Smooth muscle cell (in vitro differentiated cells): ENCODE measurements at regions not wholly inside any gene's neighbourhood (a gene's known extent, or its start where the extent isn't known, plus 50 kb on each side); places are given as distances from the start of the nearest gene placed in this dataset.
"Not testable (repeated sequence)": the region's sequence is repeated elsewhere in the genome, so short reads cannot be mapped to it uniquely, and the experiment has no call there.

Experiments
- DNase-seq: peaks from one replicate; lab custom pipeline; 2025; ENCODE audit not compliant: unreplicated experiment; lab: John Stamatoyannopoulos, UW
- H2AFZ ChIP-seq: fragments of 200-600 bp; sonication (generic); 2 replicates; pipeline ENCODE4 v1.6.0; 2016; ENCODE audit warnings: antibody characterized with exemption, low read depth, mild to moderate bottlenecking
- H3F3A ChIP-seq: fragments of 200-600 bp; sonication (generic); 2 replicates; pipeline ENCODE4 v1.6.0; 2017; ENCODE audit warnings: antibody characterized with exemption, low read depth
- H3K27ac ChIP-seq: fragments of 200-600 bp; sonication (generic); 2 replicates; pipeline ENCODE4 v1.5.1; 2016; ENCODE audit warnings: low read depth, mild to moderate bottlenecking
- H3K27me3 ChIP-seq: fragments of 200-600 bp; sonication (generic); 2 replicates; pipeline ENCODE4 v1.6.1; 2016; ENCODE audit warnings: low read depth, mild to moderate bottlenecking
- H3K36me3 ChIP-seq: fragments of 200-600 bp; sonication (generic); 2 replicates; pipeline ENCODE4 v1.5.1; 2016; ENCODE audit warnings: low read depth
- H3K4me1 ChIP-seq: fragments of 200-600 bp; sonication (generic); 2 replicates; pipeline ENCODE4 v1.5.1; 2016; ENCODE audit warnings: low read depth
- H3K4me2 ChIP-seq: fragments of 200-600 bp; sonication (generic); 2 replicates; pipeline ENCODE4 v1.6.0; 2016; ENCODE audit warnings: mild to moderate bottlenecking
- H3K4me3 ChIP-seq: fragments of 200-600 bp; sonication (generic); 2 replicates; pipeline ENCODE4 v1.5.1; 2016; ENCODE audit warnings: mild to moderate bottlenecking
- H3K79me2 ChIP-seq: fragments of 200-600 bp; sonication (generic); 2 replicates; pipeline ENCODE4 v1.6.0; 2016; ENCODE audit warnings: low read depth, mild to moderate bottlenecking
- H3K9ac ChIP-seq: fragments of 200-600 bp; sonication (generic); 2 replicates; pipeline ENCODE4 v1.6.0; 2016; ENCODE audit warnings: low read depth
- H3K9me3 ChIP-seq: fragments of 200-600 bp; sonication (generic); replicated peaks from 2 replicates; pipeline ENCODE4 v1.5.1; 2016; ENCODE audit warnings: low read depth
- H4K20me1 ChIP-seq: fragments of 200-600 bp; sonication (generic); 2 replicates; pipeline ENCODE4 v1.6.0; 2016; ENCODE audit warnings: low read depth
- CTCF ChIP-seq: fragments of 200-600 bp; sonication (generic); IDR thresholded peaks from 2 replicates; pipeline ENCODE4 v1.5.1; 2017; ENCODE audit warnings: borderline replicate concordance, mild to moderate bottlenecking, antibody characterized with exemption; ENCODE audit not compliant: insufficient read depth, poor library complexity, severe bottlenecking
- WGBS: methylation state at CpG from one replicate; pipeline ENCODE4 v1.1.7; 2016; ENCODE audit warnings: low lambda C conversion rate; 5-methylcytosine and 5-hydroxymethylcytosine counted together

- Histone ChIP-seq H3K27ac (no peak overlapping the region), H3K4me1 (no peaks in the 10 kb centered on the region), H3K36me3 (no peaks in the 10 kb centered on the region), H3K9me3 (no peaks in the 10 kb centered on the region), H4K20me1 (no peaks in the 10 kb centered on the region), H3K27me3 (no peaks in the 10 kb centered on the region), H2AFZ (no peak overlapping the region), H3F3A (no peaks in the 10 kb centered on the region), H3K4me3 (no peak overlapping the region), H3K4me2 (no peak overlapping the region), H3K9ac (no peak overlapping the region), H3K79me2 (no peaks in the 10 kb centered on the region)
- 92% methylated on average over 14 of the region's 14 CpGs for WGBS
- no peak for TF ChIP-seq CTCF
- no peak for DNase-seq
These were observed 139.9 kb upstream of the CDYL start for GRCh38 chr6:4636191-4636880.

DNA sequence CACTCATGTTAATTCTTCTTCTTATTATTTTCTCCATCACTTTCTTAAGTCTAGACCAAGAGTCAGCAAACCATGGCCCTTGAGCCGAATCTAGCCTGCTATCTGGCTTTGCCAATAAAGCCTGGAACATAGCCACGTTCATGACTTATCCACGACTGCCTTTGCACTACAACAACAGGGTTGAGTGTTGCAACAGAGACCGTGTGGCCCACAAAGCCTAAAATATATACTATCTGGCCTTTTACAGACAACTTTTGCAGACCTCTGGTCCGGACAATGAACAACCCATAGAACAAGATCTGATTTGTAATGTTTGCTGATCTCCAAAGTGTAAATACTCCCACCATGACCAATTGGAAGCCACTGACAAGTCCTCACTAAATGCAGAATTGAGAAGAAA, 140.5 kb upstream of the CDYL start:
- no peak overlapping the region for H3K4me2 ChIP-seq
- H3F3A ChIP-seq, result no peaks in the 10 kb centered on the region
- H3K4me3 ChIP-seq, result no peak overlapping the region
- no peaks in the 10 kb centered on the region for H4K20me1 ChIP-seq
- no peak overlapping the region for H3K9ac ChIP-seq
- H3K79me2 ChIP-seq, result no peaks in the 10 kb centered on the region
- 84% methylated on average over 5 of the region's 5 CpGs for WGBS
- H3K9me3 ChIP-seq, result no peaks in the 10 kb centered on the region
- no peaks in the 10 kb centered on the region for H3K36me3 ChIP-seq
- H2AFZ ChIP-seq, result no peak overlapping the region
- no peak overlapping the region for H3K27ac ChIP-seq
- no peak for TF ChIP-seq CTCF
- no peak for DNase-seq
- H3K4me1 ChIP-seq, result no peaks in the 10 kb centered on the region
- no peaks in the 10 kb centered on the region for H3K27me3 ChIP-seq

DNA sequence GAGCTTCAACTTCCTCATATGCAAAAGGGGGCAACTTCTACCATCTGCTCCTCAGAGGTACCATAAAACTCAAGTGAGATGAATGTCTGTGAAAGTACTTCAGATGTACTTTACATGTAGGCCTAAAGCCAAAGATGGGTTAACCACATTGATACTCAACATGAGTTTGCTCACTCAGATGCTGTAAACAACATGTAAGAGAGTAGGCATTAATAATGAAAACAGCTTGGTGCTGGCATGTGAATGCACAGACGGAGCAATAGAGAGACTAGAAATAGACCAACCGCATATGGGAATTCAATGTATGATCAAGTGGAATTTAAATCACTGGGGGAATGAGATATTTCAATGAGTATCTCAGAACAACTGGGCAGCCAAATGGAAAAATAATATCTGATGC, 143.8 kb upstream of the CDYL start:
- 89% methylated on average over 2 of the region's 2 CpGs for WGBS
- H3K36me3 ChIP-seq, result no peaks in the 10 kb centered on the region

GRCh38 chr6:4629789-4630188, 146.4 kb upstream of the CDYL start:
- not testable (repeated sequence) for H3K27ac ChIP-seq, H3K4me2 ChIP-seq, H3K4me3 ChIP-seq, H3F3A ChIP-seq, H4K20me1 ChIP-seq, H3K9me3 ChIP-seq, DNase-seq, H3K4me1 ChIP-seq, H3K36me3 ChIP-seq, H3K9ac ChIP-seq, H3K27me3 ChIP-seq, H3K79me2 ChIP-seq
- WGBS, result 100% methylated on average over 1 of the region's 1 CpG
- peak overlapping the region; percentile 15 for H2AFZ ChIP-seq

More for the DNA sequence above, 143.8 kb upstream of the CDYL start:
- H4K20me1 ChIP-seq, result no peaks in the 10 kb centered on the region
- H3K4me2 ChIP-seq, result no peak overlapping the region
- H3K4me1 ChIP-seq, result no peaks in the 10 kb centered on the region
- no peak for TF ChIP-seq CTCF
- H3K4me3 ChIP-seq, result no peak overlapping the region
- no peak overlapping the region for H3K9ac ChIP-seq
- DNase-seq, result no peak
- no peaks in the 10 kb centered on the region for H3K9me3 ChIP-seq
- H2AFZ ChIP-seq, result no peak overlapping the region
- H3F3A ChIP-seq, result no peaks in the 10 kb centered on the region
- no peak overlapping the region for H3K27ac ChIP-seq
- no peaks in the 10 kb centered on the region for H3K27me3 ChIP-seq
- no peaks in the 10 kb centered on the region for H3K79me2 ChIP-seq
